ENCODE measurements at regions not wholly inside any gene's neighbourhood (a gene's known extent, or its start where the extent isn't known, plus 50 kb on each side); places are given as distances from the start of the nearest gene placed in this dataset.

- TF ChIP-seq, protein P1, sequence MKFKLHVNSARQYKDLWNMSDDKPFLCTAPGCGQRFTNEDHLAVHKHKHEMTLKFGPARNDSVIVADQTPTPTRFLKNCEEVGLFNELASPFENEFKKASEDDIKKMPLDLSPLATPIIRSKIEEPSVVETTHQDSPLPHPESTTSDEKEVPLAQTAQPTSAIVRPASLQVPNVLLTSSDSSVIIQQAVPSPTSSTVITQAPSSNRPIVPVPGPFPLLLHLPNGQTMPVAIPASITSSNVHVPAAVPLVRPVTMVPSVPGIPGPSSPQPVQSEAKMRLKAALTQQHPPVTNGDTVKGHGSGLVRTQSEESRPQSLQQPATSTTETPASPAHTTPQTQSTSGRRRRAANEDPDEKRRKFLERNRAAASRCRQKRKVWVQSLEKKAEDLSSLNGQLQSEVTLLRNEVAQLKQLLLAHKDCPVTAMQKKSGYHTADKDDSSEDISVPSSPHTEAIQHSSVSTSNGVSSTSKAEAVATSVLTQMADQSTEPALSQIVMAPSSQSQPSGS (IDR thresholded peaks at IDR 0.05; ENCODE audit: low read length), result no peak; the same call in 1 of the 2 replicates
- no peak for TF ChIP-seq ZBTB11 (CRISPR knock-in tag; IDR thresholded peaks at IDR 0.05)
These were observed 65.2 kb upstream of the CECR2 start (continued) for GRCh38 chr22:17303840-17304779.

GRCh38 chr22:17303441-17303839, 65.8 kb upstream of the CECR2 start:
- WGBS (ENCODE audit: insufficient coverage, insufficient replicate concordance, low lambda C conversion rate, missing lambda C conversion rate), result 90% methylated on average over 15 of the region's 15 CpGs
- TF ChIP-seq MEF2A (IDR thresholded peaks at IDR 0.05; ENCODE audit: insufficient read depth, low read depth, low read length) (no peak), LARP7 (IDR thresholded peaks at IDR 0.05) (0 out of 2 replicates have a peak, but pooled peaks have one; percentile 29)
- DNase-seq (ENCODE audit: low read depth, low spot score), result no peak
- H3K4me2 ChIP-seq (ENCODE audit: control insufficient read depth, insufficient read depth), result peak overlapping the region; percentile 87
- intact Hi-C loops (cut with micrococcal nuclease; ENCODE audit: unreplicated experiment), result loop anchor here (5.0 kb wide), 2 partner anchors 36 to 86 kb away; partner anchors contain the start of gene ADA2
- ChIA-PET POLR2A (interaction anchor here (0.7 kb wide), 1 partner anchor 12 kb away, joined by 4 read pairs; no protein-coding TSS in a partner anchor), RAD21 (ENCODE audit: unreplicated experiment) (no interaction called here), SMC1A (ENCODE audit: uncharacterized antibody, unreplicated experiment) (interaction anchor here (0.8 to 1.0 kb wide), 4 partner anchors 15 to 37 kb away, joined by 3 to 4 read pairs (median 3); no protein-coding TSS in a partner anchor), CTCF (interaction anchor here (1.3 kb wide), 1 partner anchor 132 kb away, joined by 4 read pairs; no protein-coding TSS in a partner anchor)
- H3K27ac ChIP-seq (ENCODE audit: control insufficient read depth, insufficient read depth), result peak overlapping the region; percentile 84
- no peaks in the 10 kb centered on the region for H3K27me3 ChIP-seq (replicated peaks in 1 of 2; ENCODE audit: control insufficient read depth in 2 of 2, insufficient read depth in 2 of 2, low read length in 1 of 2)
- in situ Hi-C loops (cut with MboI), result no loop called here
- peak overlapping the region; percentile 7; the same call in 1 of the 2 replicates for H3K9ac ChIP-seq (ENCODE audit: control insufficient read depth, insufficient read depth, low read length)
- no peaks in the 10 kb centered on the region; the same call in 2 of the 3 replicates for H3K9me3 ChIP-seq (replicated peaks; ENCODE audit: control insufficient read depth, insufficient read depth, low read length)
- BruUV-seq (replicated peaks), result no TSS peak
- ATAC-seq, result no peak
- no peaks in the 10 kb centered on the region for H3K36me3 ChIP-seq (ENCODE audit: control insufficient read depth in 2 of 2, insufficient read depth in 2 of 2, low read length in 1 of 2)
- peak overlapping the region; percentile 86; the same call in 1 of the 2 replicates for H2AFZ ChIP-seq (ENCODE audit: control insufficient read depth, low read depth, low read length)
- H3K4me3 ChIP-seq, result no peak overlapping the region
- no peaks in the 10 kb centered on the region for H4K20me1 ChIP-seq (ENCODE audit: control insufficient read depth, insufficient read depth)
- no peaks in the 10 kb centered on the region for H3K79me2 ChIP-seq (ENCODE audit: control insufficient read depth, insufficient read depth, low read length)
- peaks cover 21% of the 10 kb centered on the region for H3K4me1 ChIP-seq (ENCODE audit: control insufficient read depth, insufficient read depth, low read length)
- no peak for FAIRE-seq

All from GM12878 (cell line).